ENCODE measurements at regions not wholly inside any gene's neighbourhood (a gene's known extent, or its start where the extent isn't known, plus 50 kb on each side); places are given as distances from the start of the nearest gene placed in this dataset.

DNA sequence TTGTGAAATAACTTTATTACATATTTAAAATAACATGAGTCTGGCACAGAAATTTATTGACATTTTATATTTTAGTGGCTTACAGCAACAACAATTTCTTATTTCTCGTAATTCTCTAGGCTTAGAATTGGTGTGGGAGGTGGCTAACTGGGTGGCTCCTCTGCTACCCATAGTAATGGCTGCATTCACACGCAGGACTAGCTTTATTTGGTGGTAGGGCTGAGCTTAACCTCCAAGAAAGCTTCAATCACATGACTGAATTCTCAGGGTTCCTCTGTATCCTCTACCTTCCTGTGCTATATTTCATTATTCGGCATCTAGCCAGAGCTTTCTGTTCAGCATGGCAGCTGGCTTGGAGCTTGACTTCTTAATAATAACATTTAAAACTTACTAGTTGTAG, 138.8 kb downstream of the ZWINT start:
- TF ChIP-seq, protein P1, sequence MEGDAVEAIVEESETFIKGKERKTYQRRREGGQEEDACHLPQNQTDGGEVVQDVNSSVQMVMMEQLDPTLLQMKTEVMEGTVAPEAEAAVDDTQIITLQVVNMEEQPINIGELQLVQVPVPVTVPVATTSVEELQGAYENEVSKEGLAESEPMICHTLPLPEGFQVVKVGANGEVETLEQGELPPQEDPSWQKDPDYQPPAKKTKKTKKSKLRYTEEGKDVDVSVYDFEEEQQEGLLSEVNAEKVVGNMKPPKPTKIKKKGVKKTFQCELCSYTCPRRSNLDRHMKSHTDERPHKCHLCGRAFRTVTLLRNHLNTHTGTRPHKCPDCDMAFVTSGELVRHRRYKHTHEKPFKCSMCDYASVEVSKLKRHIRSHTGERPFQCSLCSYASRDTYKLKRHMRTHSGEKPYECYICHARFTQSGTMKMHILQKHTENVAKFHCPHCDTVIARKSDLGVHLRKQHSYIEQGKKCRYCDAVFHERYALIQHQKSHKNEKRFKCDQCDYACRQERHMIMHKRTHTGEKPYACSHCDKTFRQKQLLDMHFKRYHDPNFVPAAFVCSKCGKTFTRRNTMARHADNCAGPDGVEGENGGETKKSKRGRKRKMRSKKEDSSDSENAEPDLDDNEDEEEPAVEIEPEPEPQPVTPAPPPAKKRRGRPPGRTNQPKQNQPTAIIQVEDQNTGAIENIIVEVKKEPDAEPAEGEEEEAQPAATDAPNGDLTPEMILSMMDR (IDR thresholded peaks at IDR 0.05): no peak
- no peak for TF ChIP-seq POLR2A (IDR thresholded peaks at IDR 0.05)
- TF ChIP-seq POLR2AphosphoS5 (IDR thresholded peaks at IDR 0.05; ENCODE audit: insufficient read depth in 1 of 2, low read depth in 1 of 2): no peak

Measured in vagina (tissue), 2 donors.